Gastrocnemius medialis (tissue), 4 donors: ENCODE measurements at regions not wholly inside any gene's neighbourhood (a gene's known extent, or its start where the extent isn't known, plus 50 kb on each side); places are given as distances from the start of the nearest gene placed in this dataset.
"Not testable (repeated sequence)": the region's sequence is repeated elsewhere in the genome, so short reads cannot be mapped to it uniquely, and the experiment has no call there.

Source experiments
- ATAC-seq, 2 donors: fragments of 150-250 bp; one replicate each; pipeline ENCODE4 v1.9.1; 2016
- DNase-seq, 2 donors: peaks; one replicate each; pipeline ENCODE4 v3.0.0-alpha.2; 2019
- H3K27ac ChIP-seq, 4 donors: fragments of 200-600 bp; sonication (generic); 1 replicate in 1 of 4; 2 replicates in 3 of 4; pipeline ENCODE4 v1.5.1; 2016 to 2018; ENCODE audit warnings: mild to moderate bottlenecking in 2 of 4, moderate library complexity in 1 of 4
- H3K27me3 ChIP-seq, 3 donors: fragments of 200-600 bp; sonication (generic) in 2 of 3; 1 replicate in 1 of 3; 2 replicates in 2 of 3; pipeline versions ENCODE4 v1.5.1 to v1.6.0; 2016 to 2019; ENCODE audit warnings: mild to moderate bottlenecking in 1 of 3, moderate library complexity in 1 of 3
- H3K36me3 ChIP-seq, 2 donors: fragments of 200-600 bp; sonication (generic) in 1 of 2; one replicate each; pipeline ENCODE4 v1.5.1; 2017 to 2018
- H3K4me1 ChIP-seq, 2 donors: fragments of 200-600 bp; sonication (generic) in 1 of 2; one replicate each; pipeline ENCODE4 v1.5.1; 2016 to 2017; ENCODE audit warnings: mild to moderate bottlenecking in 2 of 2
- H3K4me3 ChIP-seq, 4 donors: fragments of 200-600 bp; sonication (generic) in 3 of 4; 1 replicate in 1 of 4; 2 replicates in 3 of 4; pipeline ENCODE4 v1.5.1; 2016 to 2019; ENCODE audit warnings: mild to moderate bottlenecking in 2 of 4
- H3K9me3 ChIP-seq, 3 donors: fragments of 200-600 bp; sonication (generic) in 2 of 3; 1 replicate in 1 of 3; 2 replicates in 2 of 3; pipeline ENCODE4 v1.5.1; 2016 to 2019
- POLR2A ChIP-seq, 2 donors: fragments of 450-650 bp; IDR thresholded peaks; one replicate each; pipeline ENCODE4 v1.6.1; 2017; ENCODE audit warnings: antibody characterized with exemption in 2 of 2, mild to moderate bottlenecking in 2 of 2, moderate library complexity in 2 of 2
- in situ Hi-C, 4 donors: fragments of 200-750 bp; cut with MboI; loops; one replicate each; pipeline versions ENCODE4 v1.15.0 to v1.8.0; 2017; ENCODE audit warnings: low sequenced_read_pairs in 4 of 4
- intact Hi-C: fragments of 100-400 bp; cut with DNase I; formaldehyde crosslinking; loops from one replicate; pipeline ENCODE4 v1.15.1; 2023; ENCODE audit warnings: low total_unique reads
- TF ChIP-seq, protein P1 (sequence below), 5 experiments: fragments of 450-650 bp in 3 of 5; fragments of 200-600 bp in 2 of 5; sonication (generic) in 2 of 5; IDR thresholded peaks in 4 of 5; conservative IDR thresholded peaks in 1 of 5; 1 replicate in 4 of 5; 2 replicates in 1 of 5; pipeline ENCODE4 v1.5.1; 2016 to 2019; ENCODE audit warnings: antibody characterized with exemption in 5 of 5, mild to moderate bottlenecking in 3 of 5, moderate library complexity in 3 of 5

DNA sequence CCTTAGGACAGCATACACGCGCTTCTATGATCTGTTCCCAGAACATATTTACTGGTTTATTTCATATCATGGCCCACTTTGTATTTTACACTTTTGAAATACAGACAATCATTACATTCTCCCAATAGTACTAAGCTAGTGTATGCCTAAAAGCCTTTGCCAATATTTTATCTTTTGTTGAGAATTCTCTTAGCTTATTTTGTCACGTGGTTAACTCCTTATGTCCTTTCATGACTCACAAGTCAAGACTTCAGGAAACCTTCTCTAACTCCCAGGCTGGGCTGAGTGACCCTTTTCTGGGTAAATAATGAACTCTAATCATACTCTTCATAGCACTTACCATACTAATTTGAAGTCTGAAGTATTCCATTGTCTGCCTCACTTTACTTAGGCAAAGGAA lies 444.8 kb downstream of the ZNF33B start:
- H3K36me3 ChIP-seq, H3K9me3 ChIP-seq, DNase-seq, H3K27ac ChIP-seq, in situ Hi-C loops, H3K27me3 ChIP-seq, H3K4me3 ChIP-seq, intact Hi-C loops, ATAC-seq, H3K4me1 ChIP-seq: not testable (repeated sequence)

GRCh38 chr10:42192450-42192849 lies 445.9 kb downstream of the ZNF33B start:
- intact Hi-C loops, ATAC-seq, H3K27ac ChIP-seq, in situ Hi-C loops, DNase-seq, H3K36me3 ChIP-seq, H3K4me3 ChIP-seq, H3K27me3 ChIP-seq, H3K4me1 ChIP-seq, H3K9me3 ChIP-seq: not testable (repeated sequence)
- TF ChIP-seq, protein P1, sequence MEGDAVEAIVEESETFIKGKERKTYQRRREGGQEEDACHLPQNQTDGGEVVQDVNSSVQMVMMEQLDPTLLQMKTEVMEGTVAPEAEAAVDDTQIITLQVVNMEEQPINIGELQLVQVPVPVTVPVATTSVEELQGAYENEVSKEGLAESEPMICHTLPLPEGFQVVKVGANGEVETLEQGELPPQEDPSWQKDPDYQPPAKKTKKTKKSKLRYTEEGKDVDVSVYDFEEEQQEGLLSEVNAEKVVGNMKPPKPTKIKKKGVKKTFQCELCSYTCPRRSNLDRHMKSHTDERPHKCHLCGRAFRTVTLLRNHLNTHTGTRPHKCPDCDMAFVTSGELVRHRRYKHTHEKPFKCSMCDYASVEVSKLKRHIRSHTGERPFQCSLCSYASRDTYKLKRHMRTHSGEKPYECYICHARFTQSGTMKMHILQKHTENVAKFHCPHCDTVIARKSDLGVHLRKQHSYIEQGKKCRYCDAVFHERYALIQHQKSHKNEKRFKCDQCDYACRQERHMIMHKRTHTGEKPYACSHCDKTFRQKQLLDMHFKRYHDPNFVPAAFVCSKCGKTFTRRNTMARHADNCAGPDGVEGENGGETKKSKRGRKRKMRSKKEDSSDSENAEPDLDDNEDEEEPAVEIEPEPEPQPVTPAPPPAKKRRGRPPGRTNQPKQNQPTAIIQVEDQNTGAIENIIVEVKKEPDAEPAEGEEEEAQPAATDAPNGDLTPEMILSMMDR (IDR thresholded peaks at IDR 0.05 in 4 of 5, conservative IDR thresholded peaks at IDR 0.05 in 1 of 5): peak in 4 of 5 experiments; percentile 16 to 51 (median 32)

DNA sequence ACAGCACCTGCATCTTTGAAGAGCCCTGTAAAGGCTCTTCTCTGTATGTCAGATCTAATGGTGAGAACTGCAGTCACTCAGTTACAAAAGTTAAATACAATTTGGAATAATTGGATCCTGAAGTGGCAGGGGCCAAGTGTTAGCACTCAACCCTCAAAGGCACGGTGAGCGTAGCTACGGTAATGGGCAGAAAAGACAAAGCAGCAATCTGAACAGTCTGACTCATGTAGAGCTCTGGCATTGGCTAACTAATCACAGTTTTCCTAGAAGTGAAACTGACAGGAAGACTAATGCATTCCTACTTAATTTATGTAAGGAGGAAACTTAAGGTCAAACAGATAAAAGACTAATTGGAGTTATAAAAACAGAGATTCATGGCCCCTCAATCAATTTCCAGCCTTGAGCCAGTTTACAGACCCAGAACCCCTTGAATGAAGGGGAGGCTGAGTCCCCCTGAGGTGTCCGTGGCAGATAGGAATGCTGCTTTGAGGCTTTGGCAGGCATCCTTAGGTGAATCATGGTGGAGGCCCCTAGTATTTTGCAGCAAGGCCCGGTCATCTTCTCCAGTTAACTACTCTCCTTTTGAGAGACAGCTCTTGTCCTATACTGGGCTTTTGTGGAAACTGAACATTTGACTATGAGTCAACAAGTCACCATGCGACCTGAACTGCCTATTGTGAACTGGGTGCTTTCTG lies 450.7 kb downstream of the ZNF33B start:
- H3K27me3 ChIP-seq, H3K4me1 ChIP-seq, H3K9me3 ChIP-seq, H3K4me3 ChIP-seq, DNase-seq, ATAC-seq, H3K27ac ChIP-seq, H3K36me3 ChIP-seq, in situ Hi-C loops, intact Hi-C loops: not testable (repeated sequence)

GRCh38 chr10:42177793-42178689 lies 460.3 kb downstream of the ZNF33B start:
- peak overlapping the region in 2 of 4 donors; percentile 20 to 40 for H3K4me3 ChIP-seq
- intact Hi-C loops: not testable (repeated sequence)

GRCh38 chr10:42177077-42177792 lies 461.1 kb downstream of the ZNF33B start:
- in situ Hi-C loops: no loop called here
- Histone ChIP-seq H3K27me3 (peaks cover 14 to 35% (median 15%) of the 10 kb centered on the region in 3 donors), H3K4me1 (no peaks in the 10 kb centered on the region), H3K36me3 (no peaks in the 10 kb centered on the region), H3K9me3 (no peaks in the 10 kb centered on the region), H3K27ac (no peak overlapping the region), H3K4me3 (peak overlapping the region in 1 of 4 donors; percentile 20)
- no peak for ATAC-seq
- intact Hi-C loops: no loop called here
- TF ChIP-seq POLR2A (IDR thresholded peaks at IDR 0.05): no peak
- TF ChIP-seq, protein P1 (IDR thresholded peaks at IDR 0.05 in 4 of 5, conservative IDR thresholded peaks at IDR 0.05 in 1 of 5): no peak
- no peak for DNase-seq

More at GRCh38 chr10:42177793-42178689, 460.3 kb downstream of the ZNF33B start:
- in situ Hi-C loops, H3K27ac ChIP-seq, ATAC-seq, H3K36me3 ChIP-seq, H3K9me3 ChIP-seq, H3K4me1 ChIP-seq, DNase-seq: not testable (repeated sequence)
- TF ChIP-seq, protein P1 (IDR thresholded peaks at IDR 0.05 in 4 of 5, conservative IDR thresholded peaks at IDR 0.05 in 1 of 5): peak in 4 of 5 experiments; percentile 13 to 40 (median 22)
- H3K27me3 ChIP-seq: peaks cover 14 to 32% (median 15%) of the 10 kb centered on the region in 3 donors
